ENCODE measurements at regions not wholly inside any gene's neighbourhood (a gene's known extent, or its start where the extent isn't known, plus 50 kb on each side); places are given as distances from the start of the nearest gene placed in this dataset.
"Not testable (repeated sequence)": the region's sequence is repeated elsewhere in the genome, so short reads cannot be mapped to it uniquely, and the experiment has no call there.

GRCh38 chr14:48266201-48266600 lies 590.8 kb upstream of the MDGA2 start:
- H4K20me1 ChIP-seq (ENCODE audit: control insufficient read depth, insufficient read depth, low read length, poor library complexity, severe bottlenecking); H3K9ac ChIP-seq (ENCODE audit: low read length); CTCF ChIA-PET; H3K4me1 ChIP-seq (ENCODE audit: control insufficient read depth in 2 of 2, insufficient read depth in 2 of 2, low read length in 2 of 2); H3K4me1 Mint-ChIP-seq; ATAC-seq (ENCODE audit: low read depth); POLR2A ChIA-PET; H3K79me2 ChIP-seq (ENCODE audit: control insufficient read depth, insufficient read depth, low read length); H3K27ac ChIP-seq (ENCODE audit: low read length in 2 of 2); H3K4me3 Mint-ChIP-seq; H3K4me3 ChIP-seq (ENCODE audit: control extremely low read depth in 1 of 5, extremely low read depth in 1 of 5, insufficient read depth in 1 of 5, low read depth in 2 of 5, low read length in 4 of 5); H3K27me3 ChIP-seq (replicated peaks in 1 of 4; ENCODE audit: control extremely low read depth in 1 of 4, control insufficient read depth in 3 of 4, insufficient read depth in 4 of 4, low read length in 3 of 4); H3K36me3 ChIP-seq (replicated peaks in 1 of 2; ENCODE audit: control extremely low read depth in 1 of 2, control insufficient read depth in 1 of 2, extremely low read depth in 1 of 2, insufficient read depth in 2 of 2, low read length in 1 of 2); H2AFZ ChIP-seq (ENCODE audit: insufficient read depth, low read depth, low read length, poor library complexity, severe bottlenecking); H3K4me2 ChIP-seq (replicated peaks; ENCODE audit: low read depth, low read length, poor library complexity, severe bottlenecking); H3K27ac Mint-ChIP-seq; H3K27me3 Mint-ChIP-seq; intact Hi-C loops (cut with micrococcal nuclease); H3K9me3 ChIP-seq (ENCODE audit: control extremely low read depth in 1 of 3, control insufficient read depth in 2 of 3, insufficient read depth in 1 of 3, low read length in 2 of 3); H3K9me3 Mint-ChIP-seq (ENCODE audit: insufficient read depth); DNase-seq: not testable (repeated sequence)
- WGBS (ENCODE audit: insufficient coverage): 86% methylated on average over 4 of the region's 5 CpGs

GRCh38 chr14:48261436-48261835 lies 586.0 kb upstream of the MDGA2 start:
- no peaks in the 10 kb centered on the region for H3K4me1 ChIP-seq (ENCODE audit: control insufficient read depth in 2 of 2, insufficient read depth in 2 of 2, low read length in 2 of 2)
- H3K27ac Mint-ChIP-seq: no peak overlapping the region
- H3K27me3 Mint-ChIP-seq: no peaks in the 10 kb centered on the region

GRCh38 chr14:48260394-48261295 lies 585.2 kb upstream of the MDGA2 start:
- H3K4me3 ChIP-seq (ENCODE audit: control extremely low read depth in 1 of 5, extremely low read depth in 1 of 5, insufficient read depth in 1 of 5, low read depth in 2 of 5, low read length in 4 of 5); H2AFZ ChIP-seq (ENCODE audit: insufficient read depth, low read depth, low read length, poor library complexity, severe bottlenecking); ATAC-seq (ENCODE audit: low read depth); H3K4me2 ChIP-seq (replicated peaks; ENCODE audit: low read depth, low read length, poor library complexity, severe bottlenecking); intact Hi-C loops (cut with micrococcal nuclease); H3K9ac ChIP-seq (ENCODE audit: low read length); CTCF ChIA-PET; POLR2A ChIA-PET; H3K27me3 Mint-ChIP-seq; H3K79me2 ChIP-seq (ENCODE audit: control insufficient read depth, insufficient read depth, low read length); H3K4me1 ChIP-seq (ENCODE audit: control insufficient read depth in 2 of 2, insufficient read depth in 2 of 2, low read length in 2 of 2); DNase-seq; H4K20me1 ChIP-seq (ENCODE audit: control insufficient read depth, insufficient read depth, low read length, poor library complexity, severe bottlenecking); H3K9me3 ChIP-seq (ENCODE audit: control extremely low read depth in 1 of 3, control insufficient read depth in 2 of 3, insufficient read depth in 1 of 3, low read length in 2 of 3); H3K4me1 Mint-ChIP-seq; H3K27ac ChIP-seq (ENCODE audit: low read length in 2 of 2); H3K36me3 ChIP-seq (replicated peaks in 1 of 2; ENCODE audit: control extremely low read depth in 1 of 2, control insufficient read depth in 1 of 2, extremely low read depth in 1 of 2, insufficient read depth in 2 of 2, low read length in 1 of 2); H3K9me3 Mint-ChIP-seq (ENCODE audit: insufficient read depth); H3K27ac Mint-ChIP-seq; H3K27me3 ChIP-seq (replicated peaks in 1 of 4; ENCODE audit: control extremely low read depth in 1 of 4, control insufficient read depth in 3 of 4, insufficient read depth in 4 of 4, low read length in 3 of 4); H3K4me3 Mint-ChIP-seq: not testable (repeated sequence)
- 94% methylated on average over 6 of the region's 10 CpGs for WGBS (ENCODE audit: insufficient coverage)

More at GRCh38 chr14:48261436-48261835, 586.0 kb upstream of the MDGA2 start:
- Histone ChIP-seq H4K20me1 (ENCODE audit: control insufficient read depth, insufficient read depth, low read length, poor library complexity, severe bottlenecking) (no peaks in the 10 kb centered on the region), H3K9me3 (ENCODE audit: control extremely low read depth in 1 of 3, control insufficient read depth in 2 of 3, insufficient read depth in 1 of 3, low read length in 2 of 3) (no peaks in the 10 kb centered on the region), H3K4me2 (replicated peaks; ENCODE audit: low read depth, low read length, poor library complexity, severe bottlenecking) (no peak overlapping the region), H3K27ac (ENCODE audit: low read length in 2 of 2) (no peak overlapping the region), H3K4me3 (ENCODE audit: control extremely low read depth in 1 of 5, extremely low read depth in 1 of 5, insufficient read depth in 1 of 5, low read depth in 2 of 5, low read length in 4 of 5) (no peak overlapping the region), H3K27me3 (replicated peaks in 1 of 4; ENCODE audit: control extremely low read depth in 1 of 4, control insufficient read depth in 3 of 4, insufficient read depth in 4 of 4, low read length in 3 of 4) (no peaks in the 10 kb centered on the region), H3K36me3 (replicated peaks in 1 of 2; ENCODE audit: control extremely low read depth in 1 of 2, control insufficient read depth in 1 of 2, extremely low read depth in 1 of 2, insufficient read depth in 2 of 2, low read length in 1 of 2) (no peaks in the 10 kb centered on the region), H2AFZ (ENCODE audit: insufficient read depth, low read depth, low read length, poor library complexity, severe bottlenecking) (no peak overlapping the region), H3K79me2 (ENCODE audit: control insufficient read depth, insufficient read depth, low read length) (no peaks in the 10 kb centered on the region), H3K9ac (ENCODE audit: low read length) (no peak overlapping the region)
- ChIA-PET POLR2A (no interaction called here), CTCF (no interaction called here)
- DNase-seq (no peak), ATAC-seq (ENCODE audit: low read depth) (no peak)
- WGBS (ENCODE audit: insufficient coverage): no CpG with 5 or more reads among the region's 1 CpG
- Mint-ChIP-seq H3K4me3 (no peak overlapping the region), H3K4me1 (no peaks in the 10 kb centered on the region), H3K9me3 (ENCODE audit: insufficient read depth) (no peaks in the 10 kb centered on the region)
- TF ChIP-seq CTCF (IDR thresholded peaks at IDR 0.05) (no peak), EZH2 (IDR thresholded peaks at IDR 0.05; ENCODE audit: borderline replicate concordance, insufficient read depth, low read depth, low read length, poor library complexity, severe bottlenecking) (no peak)
- intact Hi-C loops (cut with micrococcal nuclease): no loop called here
